ENCODE measurements at regions not wholly inside any gene's neighbourhood (a gene's known extent, or its start where the extent isn't known, plus 50 kb on each side); places are given as distances from the start of the nearest gene placed in this dataset.

DNA sequence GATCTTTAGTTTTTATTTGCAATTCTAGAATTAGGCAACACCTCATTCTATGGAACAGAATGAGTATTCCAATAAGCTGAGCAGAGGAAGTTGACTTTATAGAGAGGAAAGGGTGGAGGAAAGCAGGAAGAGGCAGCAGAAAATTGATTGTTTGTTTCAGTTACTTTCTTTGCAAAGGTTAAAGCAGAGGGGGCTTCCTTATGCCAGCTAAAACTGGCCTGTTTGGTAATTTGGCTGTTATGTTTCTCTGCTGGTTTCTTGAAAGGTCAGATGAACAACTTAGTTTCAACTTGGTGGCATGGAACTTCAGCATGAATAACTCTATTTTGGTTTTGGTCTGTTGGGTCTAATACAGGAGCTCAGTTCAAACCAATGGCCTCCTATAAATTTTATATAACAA is 190.9 kb upstream of the IL12A start:
- peak overlapping the region; percentile 76 for H3K27ac ChIP-seq (ENCODE audit: low read depth, low read length)
- TF ChIP-seq, protein P1, sequence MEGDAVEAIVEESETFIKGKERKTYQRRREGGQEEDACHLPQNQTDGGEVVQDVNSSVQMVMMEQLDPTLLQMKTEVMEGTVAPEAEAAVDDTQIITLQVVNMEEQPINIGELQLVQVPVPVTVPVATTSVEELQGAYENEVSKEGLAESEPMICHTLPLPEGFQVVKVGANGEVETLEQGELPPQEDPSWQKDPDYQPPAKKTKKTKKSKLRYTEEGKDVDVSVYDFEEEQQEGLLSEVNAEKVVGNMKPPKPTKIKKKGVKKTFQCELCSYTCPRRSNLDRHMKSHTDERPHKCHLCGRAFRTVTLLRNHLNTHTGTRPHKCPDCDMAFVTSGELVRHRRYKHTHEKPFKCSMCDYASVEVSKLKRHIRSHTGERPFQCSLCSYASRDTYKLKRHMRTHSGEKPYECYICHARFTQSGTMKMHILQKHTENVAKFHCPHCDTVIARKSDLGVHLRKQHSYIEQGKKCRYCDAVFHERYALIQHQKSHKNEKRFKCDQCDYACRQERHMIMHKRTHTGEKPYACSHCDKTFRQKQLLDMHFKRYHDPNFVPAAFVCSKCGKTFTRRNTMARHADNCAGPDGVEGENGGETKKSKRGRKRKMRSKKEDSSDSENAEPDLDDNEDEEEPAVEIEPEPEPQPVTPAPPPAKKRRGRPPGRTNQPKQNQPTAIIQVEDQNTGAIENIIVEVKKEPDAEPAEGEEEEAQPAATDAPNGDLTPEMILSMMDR (IDR thresholded peaks at IDR 0.05; ENCODE audit: extremely low read depth, low read depth, low read length) = no peak

DNA sequence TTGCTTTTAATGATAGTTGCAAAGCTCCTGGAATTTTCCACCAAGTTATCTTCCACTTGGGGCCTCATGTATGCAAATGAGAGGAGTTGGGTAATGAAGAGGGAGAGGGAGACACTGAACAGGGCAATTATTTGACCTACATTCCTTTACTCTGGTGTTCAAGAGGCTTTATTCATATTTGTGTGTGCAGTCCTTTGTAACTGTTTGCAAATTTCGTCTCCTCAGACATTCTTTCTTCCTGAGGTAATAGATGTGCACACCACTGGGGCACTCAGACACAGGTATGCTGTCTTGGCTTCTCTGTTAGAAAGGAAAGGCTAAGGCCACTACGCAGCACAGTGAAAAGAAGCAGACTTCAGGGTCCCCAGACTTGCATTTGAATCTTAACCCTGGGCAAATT is 189.7 kb upstream of the IL12A start:
- Histone ChIP-seq H4K20me1 (ENCODE audit: insufficient read depth, low read length) (peaks cover 17% of the 10 kb centered on the region), H3K27me3 (ENCODE audit: insufficient read depth, low read length) (no peaks in the 10 kb centered on the region), H3K79me2 (ENCODE audit: insufficient read depth, low read length) (peaks cover 97% of the 10 kb centered on the region), H3K4me3 (ENCODE audit: insufficient read depth, low read length) (no peak overlapping the region), H3K9me3 (ENCODE audit: low read depth, low read length) (no peaks in the 10 kb centered on the region), H2AFZ (ENCODE audit: low read length) (no peak overlapping the region), H3K4me2 (ENCODE audit: insufficient read depth, low read length) (no peak overlapping the region), H3K4me1 (ENCODE audit: insufficient read depth, low read length) (peaks cover 71% of the 10 kb centered on the region), H3K36me3 (ENCODE audit: insufficient read depth, low read length) (no peaks in the 10 kb centered on the region), H3K27ac (ENCODE audit: low read depth, low read length) (peak overlapping the region; percentile 59)
- TF ChIP-seq, protein P1 (IDR thresholded peaks at IDR 0.05; ENCODE audit: extremely low read depth, low read depth, low read length) = no peak
- DNase-seq (ENCODE audit: insufficient read length, low spot score, missing footprints) = no peak

More for the DNA sequence above, 190.9 kb upstream of the IL12A start:
- H3K79me2 ChIP-seq (ENCODE audit: insufficient read depth, low read length) = peaks cover 97% of the 10 kb centered on the region
- H3K27me3 ChIP-seq (ENCODE audit: insufficient read depth, low read length) = no peaks in the 10 kb centered on the region
- H3K36me3 ChIP-seq (ENCODE audit: insufficient read depth, low read length) = no peaks in the 10 kb centered on the region
- H3K4me3 ChIP-seq (ENCODE audit: insufficient read depth, low read length) = no peak overlapping the region
- no peak overlapping the region for H3K4me2 ChIP-seq (ENCODE audit: insufficient read depth, low read length)
- peaks cover 21% of the 10 kb centered on the region for H4K20me1 ChIP-seq (ENCODE audit: insufficient read depth, low read length)
- DNase-seq (ENCODE audit: insufficient read length, low spot score, missing footprints) = no peak
- H2AFZ ChIP-seq (ENCODE audit: low read length) = no peak overlapping the region
- peaks cover 60% of the 10 kb centered on the region for H3K4me1 ChIP-seq (ENCODE audit: insufficient read depth, low read length)
- H3K9me3 ChIP-seq (ENCODE audit: low read depth, low read length) = no peaks in the 10 kb centered on the region

DNA sequence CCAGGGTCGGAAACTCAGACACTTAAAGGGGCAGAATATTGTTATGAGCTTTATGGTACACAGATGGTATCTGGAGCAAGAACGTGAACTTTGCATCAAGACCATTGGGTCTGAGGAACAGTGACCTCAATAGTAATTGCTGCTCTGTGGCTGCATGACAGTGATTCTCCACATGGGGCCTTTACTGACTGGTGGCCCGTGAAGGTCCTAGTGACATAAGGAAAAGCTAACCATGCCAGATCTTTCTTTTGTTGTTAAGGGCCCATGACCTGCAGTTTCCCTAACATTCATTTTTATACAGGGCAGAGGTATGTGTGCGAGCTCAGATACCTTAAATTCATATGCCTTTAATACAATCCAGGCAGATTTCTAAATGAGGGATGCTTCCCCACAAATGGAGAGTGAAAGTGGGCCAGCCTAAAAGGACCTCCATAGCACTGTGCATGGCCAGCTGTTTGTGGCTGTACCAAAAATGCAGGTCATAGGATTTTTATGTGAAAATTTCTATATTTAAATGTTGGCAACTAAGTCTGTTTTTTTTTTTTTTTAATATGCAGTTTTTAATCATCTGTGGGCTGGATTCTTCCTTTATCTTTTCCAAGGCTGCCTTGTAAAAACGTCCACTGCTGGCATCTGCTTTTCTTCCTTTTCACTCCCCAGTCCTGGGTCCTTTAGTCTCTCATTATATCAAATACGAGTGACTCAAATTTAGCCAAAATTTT is 188.0 kb upstream of the IL12A start:
- no peak for DNase-seq (ENCODE audit: insufficient read length, low spot score, missing footprints)
- Histone ChIP-seq H4K20me1 (ENCODE audit: insufficient read depth, low read length) (peaks cover 19% of the 10 kb centered on the region), H3K36me3 (ENCODE audit: insufficient read depth, low read length) (no peaks in the 10 kb centered on the region), H3K4me3 (ENCODE audit: insufficient read depth, low read length) (no peak overlapping the region), H3K79me2 (ENCODE audit: insufficient read depth, low read length) (peaks cover 97% of the 10 kb centered on the region), H3K9me3 (ENCODE audit: low read depth, low read length) (no peaks in the 10 kb centered on the region), H3K27me3 (ENCODE audit: insufficient read depth, low read length) (no peaks in the 10 kb centered on the region), H3K4me1 (ENCODE audit: insufficient read depth, low read length) (peaks cover 84% of the 10 kb centered on the region), H3K4me2 (ENCODE audit: insufficient read depth, low read length) (no peak overlapping the region), H2AFZ (ENCODE audit: low read length) (no peak overlapping the region), H3K27ac (ENCODE audit: low read depth, low read length) (peak overlapping the region; percentile 59)
- TF ChIP-seq, protein P1 (IDR thresholded peaks at IDR 0.05; ENCODE audit: extremely low read depth, low read depth, low read length) = no peak

DNA sequence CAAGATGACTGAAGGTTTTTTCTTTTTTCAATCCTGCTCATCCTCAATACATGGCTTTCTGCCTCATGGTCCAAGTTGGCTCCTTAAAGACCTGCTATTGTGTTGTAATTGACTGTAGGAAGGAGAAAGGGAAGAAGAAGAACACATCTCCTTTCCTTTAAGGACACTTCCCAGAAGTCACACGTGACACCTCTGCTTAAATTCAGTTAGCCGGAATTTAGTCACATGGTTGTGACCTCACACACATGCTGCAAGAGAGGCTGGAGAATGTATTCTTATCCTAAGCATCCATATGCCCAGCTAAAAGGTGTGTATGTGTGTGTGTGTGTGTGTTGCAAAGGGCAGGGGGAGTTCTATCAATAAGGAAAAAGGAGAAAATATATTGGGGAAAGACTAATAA is 185.8 kb upstream of the IL12A start:
- H3K4me2 ChIP-seq (ENCODE audit: insufficient read depth, low read length) = no peak overlapping the region

More for the DNA sequence above, 185.8 kb upstream of the IL12A start:
- Histone ChIP-seq H3K36me3 (ENCODE audit: insufficient read depth, low read length) (no peaks in the 10 kb centered on the region), H3K79me2 (ENCODE audit: insufficient read depth, low read length) (peaks cover 99% of the 10 kb centered on the region), H3K27ac (ENCODE audit: low read depth, low read length) (no peak overlapping the region), H4K20me1 (ENCODE audit: insufficient read depth, low read length) (peaks cover 29% of the 10 kb centered on the region), H3K4me3 (ENCODE audit: insufficient read depth, low read length) (no peak overlapping the region), H3K9me3 (ENCODE audit: low read depth, low read length) (no peaks in the 10 kb centered on the region), H3K4me1 (ENCODE audit: insufficient read depth, low read length) (peaks cover 64% of the 10 kb centered on the region), H2AFZ (ENCODE audit: low read length) (no peak overlapping the region), H3K27me3 (ENCODE audit: insufficient read depth, low read length) (no peaks in the 10 kb centered on the region)
- TF ChIP-seq, protein P1 (IDR thresholded peaks at IDR 0.05; ENCODE audit: extremely low read depth, low read depth, low read length) = no peak
- DNase-seq (ENCODE audit: insufficient read length, low spot score, missing footprints) = no peak

All from osteoblast (primary cell).